KMS-11 (cell line): ENCODE measurements at regions not wholly inside any gene's neighbourhood (a gene's known extent, or its start where the extent isn't known, plus 50 kb on each side); places are given as distances from the start of the nearest gene placed in this dataset.

Experiments used
- H2AFZ ChIP-seq: fragments of 200-600 bp; sonication (generic); 2 replicates; pipeline ENCODE4 v1.6.1; 2016; ENCODE audit warnings: antibody characterized with exemption, mixed run types, low read depth
- H3K27ac ChIP-seq: fragments of 200-600 bp; sonication (generic); 2 replicates; pipeline ENCODE4 v1.6.1; 2016; ENCODE audit warnings: mild to moderate bottlenecking, mixed run types
- H3K27me3 ChIP-seq: fragments of 200-600 bp; sonication (generic); 2 replicates; pipeline ENCODE4 v1.6.1; 2017; ENCODE audit warnings: mild to moderate bottlenecking, low read depth, mixed run types, moderate library complexity; ENCODE audit not compliant: insufficient read depth
- H3K36me3 ChIP-seq: fragments of 200-600 bp; sonication (generic); 2 replicates; pipeline ENCODE4 v1.6.1; 2017; ENCODE audit warnings: mild to moderate bottlenecking, mixed run types; ENCODE audit not compliant: insufficient read depth
- H3K4me1 ChIP-seq: fragments of 200-600 bp; sonication (generic); 2 replicates; pipeline ENCODE4 v1.6.1; 2016; ENCODE audit warnings: mild to moderate bottlenecking, low read depth, mixed run types; ENCODE audit not compliant: poor library complexity, severe bottlenecking
- H3K4me2 ChIP-seq: fragments of 200-600 bp; sonication (generic); 2 replicates; pipeline ENCODE4 v1.7.0; 2016; ENCODE audit warnings: mild to moderate bottlenecking, mixed run types
- H3K4me3 ChIP-seq: fragments of 200-600 bp; sonication (generic); IDR thresholded peaks from 2 replicates; pipeline ENCODE4 v1.6.1; 2017; ENCODE audit warnings: low read depth, low read length, mixed read lengths; ENCODE audit not compliant: insufficient read depth
- H3K79me2 ChIP-seq: fragments of 200-600 bp; sonication (generic); 2 replicates; pipeline ENCODE4 v1.6.1; 2016; ENCODE audit warnings: low read depth, mixed run types; ENCODE audit not compliant: insufficient read depth
- H3K9ac ChIP-seq: fragments of 200-600 bp; sonication (generic); 2 replicates; pipeline ENCODE4 v1.6.1; 2016; ENCODE audit warnings: mild to moderate bottlenecking, mixed run types
- H4K20me1 ChIP-seq: fragments of 200-600 bp; sonication (generic); 2 replicates; pipeline ENCODE4 v1.6.1; 2016; ENCODE audit warnings: mild to moderate bottlenecking, mixed run types; ENCODE audit not compliant: insufficient read depth
- TF ChIP-seq, protein P1 (sequence below): fragments of 200-600 bp; sonication (generic); conservative IDR thresholded peaks from 2 replicates; pipeline ENCODE4 v1.6.1; 2017; ENCODE audit warnings: low read depth, mild to moderate bottlenecking, antibody characterized with exemption, low read length, moderate library complexity, mixed read lengths

DNA sequence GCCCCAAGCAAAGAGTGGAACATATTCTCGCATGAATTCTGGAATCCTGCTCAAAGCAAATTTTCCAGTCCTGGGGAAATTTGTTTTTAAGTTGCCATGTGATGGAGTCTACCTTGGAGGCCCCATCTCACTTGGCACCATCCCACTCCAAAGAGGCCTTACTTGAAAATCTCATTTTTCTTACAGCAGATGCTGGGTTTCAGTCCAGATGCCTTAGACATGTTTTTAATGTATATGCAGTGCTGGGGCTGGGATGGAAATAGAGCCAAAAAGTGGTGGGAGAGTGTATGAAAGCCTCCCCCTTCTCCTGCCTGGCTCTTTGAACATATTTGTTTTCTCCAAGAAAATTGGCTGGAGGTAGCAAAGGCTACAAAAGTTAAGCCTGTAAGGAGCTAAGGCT lies 493.7 kb downstream of the ENC1 start:
- H3K9ac ChIP-seq = no peak overlapping the region
- no peaks in the 10 kb centered on the region for H3K27me3 ChIP-seq
- TF ChIP-seq, protein P1, sequence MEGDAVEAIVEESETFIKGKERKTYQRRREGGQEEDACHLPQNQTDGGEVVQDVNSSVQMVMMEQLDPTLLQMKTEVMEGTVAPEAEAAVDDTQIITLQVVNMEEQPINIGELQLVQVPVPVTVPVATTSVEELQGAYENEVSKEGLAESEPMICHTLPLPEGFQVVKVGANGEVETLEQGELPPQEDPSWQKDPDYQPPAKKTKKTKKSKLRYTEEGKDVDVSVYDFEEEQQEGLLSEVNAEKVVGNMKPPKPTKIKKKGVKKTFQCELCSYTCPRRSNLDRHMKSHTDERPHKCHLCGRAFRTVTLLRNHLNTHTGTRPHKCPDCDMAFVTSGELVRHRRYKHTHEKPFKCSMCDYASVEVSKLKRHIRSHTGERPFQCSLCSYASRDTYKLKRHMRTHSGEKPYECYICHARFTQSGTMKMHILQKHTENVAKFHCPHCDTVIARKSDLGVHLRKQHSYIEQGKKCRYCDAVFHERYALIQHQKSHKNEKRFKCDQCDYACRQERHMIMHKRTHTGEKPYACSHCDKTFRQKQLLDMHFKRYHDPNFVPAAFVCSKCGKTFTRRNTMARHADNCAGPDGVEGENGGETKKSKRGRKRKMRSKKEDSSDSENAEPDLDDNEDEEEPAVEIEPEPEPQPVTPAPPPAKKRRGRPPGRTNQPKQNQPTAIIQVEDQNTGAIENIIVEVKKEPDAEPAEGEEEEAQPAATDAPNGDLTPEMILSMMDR = no peak
- H3K4me3 ChIP-seq = no peak overlapping the region
- H2AFZ ChIP-seq = no peak overlapping the region
- no peaks in the 10 kb centered on the region for H3K79me2 ChIP-seq
- no peaks in the 10 kb centered on the region for H3K36me3 ChIP-seq
- no peak overlapping the region for H3K27ac ChIP-seq
- H3K4me1 ChIP-seq = peaks cover 9% of the 10 kb centered on the region
- H4K20me1 ChIP-seq = no peaks in the 10 kb centered on the region
- no peak overlapping the region for H3K4me2 ChIP-seq

DNA sequence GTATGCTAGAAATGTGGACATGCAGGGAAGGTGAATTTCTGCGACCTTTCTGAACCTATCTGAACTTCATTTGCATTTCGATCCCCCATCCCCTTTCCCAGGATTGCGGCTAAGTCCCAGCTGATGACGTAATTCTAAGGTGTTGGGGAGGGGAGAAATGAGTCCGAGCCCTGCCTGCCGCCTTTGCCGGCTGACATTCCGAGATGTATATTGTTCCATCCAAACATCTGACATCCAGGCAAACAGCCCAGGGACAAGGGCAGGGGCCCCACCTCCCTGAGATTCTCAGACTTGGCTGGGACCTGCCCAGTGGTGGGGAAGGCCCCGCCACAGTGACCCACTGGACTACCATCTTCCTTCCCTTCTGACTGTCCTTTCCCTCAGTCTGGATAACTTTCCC lies 494.6 kb downstream of the ENC1 start:
- Histone ChIP-seq H3K4me3 (no peak overlapping the region), H3K9ac (no peak overlapping the region)
- TF ChIP-seq, protein P1 = no peak

DNA sequence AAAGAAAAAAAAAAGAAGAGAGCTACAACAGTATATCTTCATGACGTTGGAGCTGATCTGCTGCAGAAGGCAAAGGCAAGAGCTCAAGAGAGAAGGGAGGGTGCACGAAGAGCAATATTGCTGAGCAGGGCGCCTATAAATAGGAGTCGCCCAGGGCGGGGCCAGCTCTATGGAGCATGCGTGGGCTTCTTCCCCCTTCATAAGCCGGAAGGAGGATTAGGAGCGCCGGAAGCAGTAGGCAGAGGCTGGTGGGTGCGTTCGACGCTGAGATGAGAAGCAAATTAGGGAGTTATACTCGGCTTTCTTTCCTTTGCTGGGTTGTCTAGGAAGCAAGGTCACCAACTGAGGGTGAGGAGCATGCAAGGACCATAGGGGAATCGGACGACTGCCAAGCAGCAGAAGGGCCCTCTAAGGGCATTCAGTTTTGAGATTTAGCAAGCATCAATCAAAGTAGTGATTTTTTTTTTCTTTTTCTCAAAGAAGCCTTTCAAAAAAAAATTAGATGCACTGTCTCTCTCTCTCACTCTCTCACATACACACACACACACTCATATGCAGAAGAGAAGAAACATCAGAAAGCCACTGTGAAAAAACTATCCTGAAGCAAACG lies 496.7 kb downstream of the ENC1 start:
- Histone ChIP-seq H3K9ac (no peak overlapping the region), H3K27ac (no peak overlapping the region), H2AFZ (no peak overlapping the region), H3K79me2 (no peaks in the 10 kb centered on the region), H4K20me1 (no peaks in the 10 kb centered on the region), H3K4me2 (no peak overlapping the region), H3K4me1 (peaks cover 6% of the 10 kb centered on the region), H3K4me3 (no peak overlapping the region), H3K36me3 (no peaks in the 10 kb centered on the region), H3K27me3 (no peaks in the 10 kb centered on the region)
- TF ChIP-seq, protein P1 = no peak

More for the DNA sequence above, 494.6 kb downstream of the ENC1 start:
- Histone ChIP-seq H4K20me1 (no peaks in the 10 kb centered on the region), H2AFZ (no peak overlapping the region), H3K27me3 (no peaks in the 10 kb centered on the region), H3K79me2 (no peaks in the 10 kb centered on the region), H3K4me1 (peaks cover 9% of the 10 kb centered on the region), H3K4me2 (no peak overlapping the region), H3K36me3 (no peaks in the 10 kb centered on the region), H3K27ac (no peak overlapping the region)

DNA sequence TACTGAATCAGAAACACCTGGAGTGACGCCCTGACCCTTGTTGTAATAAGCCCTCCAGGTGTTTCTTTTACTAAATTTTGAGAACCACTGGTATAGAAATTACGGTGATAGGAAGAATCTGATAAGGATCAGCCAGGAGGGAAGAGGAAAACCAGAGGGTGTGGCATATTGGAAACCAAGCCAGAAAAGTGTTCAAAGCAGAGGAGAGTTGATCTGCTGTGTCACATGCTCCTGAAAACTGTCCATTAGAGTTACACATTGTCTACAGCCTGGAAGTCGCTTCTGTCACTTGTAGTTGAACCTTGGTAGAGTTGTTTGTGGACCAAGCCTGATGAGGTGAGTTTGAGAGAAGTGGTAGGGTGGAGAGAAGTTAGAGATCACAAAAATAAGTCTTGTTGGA lies 497.4 kb downstream of the ENC1 start:
- H4K20me1 ChIP-seq = no peaks in the 10 kb centered on the region
- no peak overlapping the region for H3K4me3 ChIP-seq
- no peak overlapping the region for H3K9ac ChIP-seq
- H3K36me3 ChIP-seq = no peaks in the 10 kb centered on the region
- no peaks in the 10 kb centered on the region for H3K4me1 ChIP-seq
- no peaks in the 10 kb centered on the region for H3K27me3 ChIP-seq
- no peak overlapping the region for H2AFZ ChIP-seq
- H3K4me2 ChIP-seq = no peak overlapping the region
- H3K27ac ChIP-seq = no peak overlapping the region
- TF ChIP-seq, protein P1 = no peak
- no peaks in the 10 kb centered on the region for H3K79me2 ChIP-seq
